Muscle of leg (tissue), 3 donors: ENCODE measurements at regions not wholly inside any gene's neighbourhood (a gene's known extent, or its start where the extent isn't known, plus 50 kb on each side); places are given as distances from the start of the nearest gene placed in this dataset.

Source experiments
- DNase-seq: peaks from one replicate; pipeline ENCODE4 v3.0.0; 2013
- H3K27ac ChIP-seq: one replicate; pipeline ENCODE4 v1.5.1; 2013; ENCODE audit warnings: mild to moderate bottlenecking, low read length, control low read depth
- H3K27me3 ChIP-seq: one replicate; pipeline ENCODE4 v1.6.1; 2013; ENCODE audit warnings: low read length; ENCODE audit not compliant: control insufficient read depth, insufficient read depth
- H3K36me3 ChIP-seq: one replicate; pipeline ENCODE4 v1.6.1; 2013; ENCODE audit warnings: low read length; ENCODE audit not compliant: control insufficient read depth, insufficient read depth
- H3K4me1 ChIP-seq: one replicate; pipeline ENCODE4 v1.6.1; 2013; ENCODE audit warnings: low read length; ENCODE audit not compliant: control insufficient read depth, insufficient read depth
- H3K4me3 ChIP-seq: one replicate; pipeline ENCODE4 v1.5.1; 2013; ENCODE audit warnings: low read length, control low read depth
- H3K9me3 ChIP-seq: replicated peaks from 2 replicates; pipeline ENCODE4 v1.6.1; 2013; ENCODE audit warnings: low read depth, low read length; ENCODE audit not compliant: control insufficient read depth
- WGBS: methylation state at CpG from one replicate; pipeline ENCODE4 v1.1.5; 2013; ENCODE audit warnings: missing lambda C conversion rate; ENCODE audit not compliant: insufficient coverage; 5-methylcytosine and 5-hydroxymethylcytosine counted together

- Histone ChIP-seq H3K36me3 (no peaks in the 10 kb centered on the region), H3K9me3 (no peaks in the 10 kb centered on the region), H3K4me1 (peaks cover 3% of the 10 kb centered on the region), H3K27me3 (no peaks in the 10 kb centered on the region), H3K4me3 (no peak overlapping the region), H3K27ac (no peak overlapping the region)
- no CpG with 5 or more reads among the region's 2 CpGs for WGBS
- DNase-seq = no peak
Observed at GRCh38 chr2:5231287-5231686, 460.9 kb upstream of the SOX11 start.

- WGBS = no CpG with 5 or more reads among the region's 2 CpGs
- H3K27me3 ChIP-seq = no peaks in the 10 kb centered on the region
- H3K27ac ChIP-seq = no peak overlapping the region
- DNase-seq = no peak
- no peak overlapping the region for H3K4me3 ChIP-seq
- no peaks in the 10 kb centered on the region for H3K9me3 ChIP-seq
- no peaks in the 10 kb centered on the region for H3K36me3 ChIP-seq
- H3K4me1 ChIP-seq = peaks cover 3% of the 10 kb centered on the region
Observed at GRCh38 chr2:5234563-5234962, 457.6 kb upstream of the SOX11 start.

GRCh38 chr2:5235701-5236100 is 456.5 kb upstream of the SOX11 start:
- Histone ChIP-seq H3K36me3 (no peaks in the 10 kb centered on the region), H3K4me1 (peaks cover 3% of the 10 kb centered on the region), H3K4me3 (no peak overlapping the region), H3K9me3 (no peaks in the 10 kb centered on the region), H3K27ac (no peak overlapping the region), H3K27me3 (no peaks in the 10 kb centered on the region)
- DNase-seq = no peak
- 43% methylated on average over 4 of the region's 9 CpGs for WGBS

- H3K36me3 ChIP-seq = no peaks in the 10 kb centered on the region
- WGBS = 20% methylated on average over 1 of the region's 4 CpGs
- H3K4me1 ChIP-seq = peaks cover 3% of the 10 kb centered on the region
- no peak overlapping the region for H3K27ac ChIP-seq
- H3K9me3 ChIP-seq = no peaks in the 10 kb centered on the region
- H3K27me3 ChIP-seq = no peaks in the 10 kb centered on the region
- no peak overlapping the region for H3K4me3 ChIP-seq
- DNase-seq = peak; percentile 91
Observed at GRCh38 chr2:5236249-5236648, 455.9 kb upstream of the SOX11 start.

GRCh38 chr2:5242751-5243150 is 449.4 kb upstream of the SOX11 start:
- no peaks in the 10 kb centered on the region for H3K9me3 ChIP-seq
- no peak overlapping the region for H3K27ac ChIP-seq
- H3K4me1 ChIP-seq = no peaks in the 10 kb centered on the region
- H3K4me3 ChIP-seq = no peak overlapping the region
- H3K27me3 ChIP-seq = no peaks in the 10 kb centered on the region
- H3K36me3 ChIP-seq = no peaks in the 10 kb centered on the region
- no peak for DNase-seq
- no CpG with 5 or more reads among the region's 3 CpGs for WGBS

- Histone ChIP-seq H3K9me3 (no peaks in the 10 kb centered on the region), H3K27me3 (no peaks in the 10 kb centered on the region), H3K4me3 (no peak overlapping the region), H3K36me3 (no peaks in the 10 kb centered on the region), H3K4me1 (no peaks in the 10 kb centered on the region), H3K27ac (no peak overlapping the region)
- no peak for DNase-seq
- 77% methylated on average over 3 of the region's 5 CpGs for WGBS
Observed at GRCh38 chr2:5250482-5250881, 441.7 kb upstream of the SOX11 start.

- Histone ChIP-seq H3K36me3 (no peaks in the 10 kb centered on the region), H3K9me3 (no peaks in the 10 kb centered on the region), H3K27me3 (no peaks in the 10 kb centered on the region), H3K4me1 (no peaks in the 10 kb centered on the region), H3K27ac (no peak overlapping the region), H3K4me3 (no peak overlapping the region)
- 85% methylated on average over 5 of the region's 9 CpGs for WGBS
- DNase-seq = no peak
Observed at GRCh38 chr2:5253263-5253662, 438.9 kb upstream of the SOX11 start.

GRCh38 chr2:5254791-5255332 is 437.3 kb upstream of the SOX11 start:
- H3K9me3 ChIP-seq = no peaks in the 10 kb centered on the region
- DNase-seq = no peak
- H3K4me3 ChIP-seq = no peak overlapping the region
- no peak overlapping the region for H3K27ac ChIP-seq
- no peaks in the 10 kb centered on the region for H3K36me3 ChIP-seq
- no peaks in the 10 kb centered on the region for H3K27me3 ChIP-seq
- no peaks in the 10 kb centered on the region for H3K4me1 ChIP-seq
- WGBS = no CpG with 5 or more reads among the region's 8 CpGs

- WGBS = no CpG with 5 or more reads among the region's 1 CpG
- no peak for DNase-seq
- Histone ChIP-seq H3K4me3 (no peak overlapping the region), H3K27ac (no peak overlapping the region), H3K9me3 (no peaks in the 10 kb centered on the region), H3K4me1 (no peaks in the 10 kb centered on the region), H3K36me3 (no peaks in the 10 kb centered on the region), H3K27me3 (no peaks in the 10 kb centered on the region)
Observed at GRCh38 chr2:5263291-5263690, 428.9 kb upstream of the SOX11 start.

- Histone ChIP-seq H3K9me3 (no peaks in the 10 kb centered on the region), H3K4me3 (no peak overlapping the region), H3K27me3 (no peaks in the 10 kb centered on the region), H3K36me3 (no peaks in the 10 kb centered on the region), H3K4me1 (no peaks in the 10 kb centered on the region), H3K27ac (no peak overlapping the region)
- 40% methylated on average over 1 of the region's 3 CpGs for WGBS
- no peak for DNase-seq
Observed at GRCh38 chr2:5264361-5264760, 427.8 kb upstream of the SOX11 start.

- WGBS = no CpG with 5 or more reads among the region's 1 CpG
Observed at GRCh38 chr2:5285061-5285460, 407.1 kb upstream of the SOX11 start.

More at GRCh38 chr2:5285061-5285460, 407.1 kb upstream of the SOX11 start:
- no peak overlapping the region for H3K4me3 ChIP-seq
- H3K27ac ChIP-seq = no peak overlapping the region
- H3K9me3 ChIP-seq = peaks cover 3% of the 10 kb centered on the region
- no peak for DNase-seq
- H3K4me1 ChIP-seq = no peaks in the 10 kb centered on the region
- H3K27me3 ChIP-seq = no peaks in the 10 kb centered on the region
- H3K36me3 ChIP-seq = no peaks in the 10 kb centered on the region
